H9 (cell line): ENCODE measurements at regions not wholly inside any gene's neighbourhood (a gene's known extent, or its start where the extent isn't known, plus 50 kb on each side); places are given as distances from the start of the nearest gene placed in this dataset.

Experiments used
- DNase-seq: peaks from one replicate; pipeline ENCODE4 v3.0.0-alpha.2; 2017
- H2AFZ ChIP-seq: one replicate; pipeline ENCODE4 v1.6.1; 2013; ENCODE audit warnings: mild to moderate bottlenecking, low read length, control low read depth, moderate library complexity
- H2AK5ac ChIP-seq: 2 replicates; pipeline ENCODE4 v1.6.1; 2013; ENCODE audit warnings: low read length, control low read depth, mixed read lengths; ENCODE audit not compliant: insufficient read length
- H2BK120ac ChIP-seq: one replicate; pipeline ENCODE4 v1.6.1; 2013; ENCODE audit warnings: low read depth, mild to moderate bottlenecking, low read length, control low read depth, inconsistent platforms; ENCODE audit not compliant: poor library complexity, severe bottlenecking
- H2BK12ac ChIP-seq: 2 replicates; pipeline ENCODE4 v1.6.1; 2013; ENCODE audit warnings: low read length, control low read depth, mixed read lengths, low read depth; ENCODE audit not compliant: insufficient read length
- H2BK15ac ChIP-seq: 2 replicates; pipeline ENCODE4 v1.6.1; 2013; ENCODE audit warnings: low read depth, low read length, control low read depth
- H2BK20ac ChIP-seq: one replicate; pipeline ENCODE4 v1.6.1; 2013; ENCODE audit warnings: low read depth, mild to moderate bottlenecking, low read length, control low read depth, inconsistent platforms; ENCODE audit not compliant: poor library complexity, severe bottlenecking
- H2BK5ac ChIP-seq: 2 replicates; pipeline ENCODE4 v1.6.1; 2013; ENCODE audit warnings: low read length, control low read depth, mixed read lengths; ENCODE audit not compliant: insufficient read length
- H3K14ac ChIP-seq: 2 replicates; pipeline ENCODE4 v1.6.1; 2013; ENCODE audit warnings: low read length, control low read depth; ENCODE audit not compliant: insufficient read depth
- H3K18ac ChIP-seq: 2 replicates; pipeline ENCODE4 v1.6.1; 2013; ENCODE audit warnings: low read depth, mild to moderate bottlenecking, mixed read lengths, low read length, control low read depth; ENCODE audit not compliant: insufficient read length
- H3K23ac ChIP-seq: 2 replicates; pipeline ENCODE4 v1.6.1; 2013; ENCODE audit warnings: low read length, control low read depth, mixed read lengths, low read depth; ENCODE audit not compliant: insufficient read length
- H3K23me2 ChIP-seq: 2 replicates; pipeline ENCODE4 v1.6.1; 2013; ENCODE audit warnings: low read depth, mild to moderate bottlenecking, mixed read lengths, low read length, control low read depth; ENCODE audit not compliant: insufficient read length, poor library complexity, severe bottlenecking
- H3K27ac ChIP-seq: 2 replicates; pipeline ENCODE4 v1.5.1; 2013; ENCODE audit warnings: low read length, control low read depth, mixed read lengths, low read depth; ENCODE audit not compliant: insufficient read length
- H3K27me3 ChIP-seq: 2 replicates; pipeline ENCODE4 v1.6.1; 2013; ENCODE audit warnings: low read length, control low read depth, inconsistent platforms; ENCODE audit not compliant: insufficient read depth
- H3K4ac ChIP-seq: 2 replicates; pipeline ENCODE4 v1.6.1; 2013; ENCODE audit warnings: low read depth, mild to moderate bottlenecking, control low read depth, inconsistent platforms, low read length, moderate library complexity
- H3K4me1 ChIP-seq: 2 replicates; pipeline ENCODE4 v1.6.1; 2013; ENCODE audit warnings: low read length, control low read depth, inconsistent platforms; ENCODE audit not compliant: insufficient read depth
- H3K4me2 ChIP-seq: 2 replicates; pipeline ENCODE4 v1.6.1; 2013; ENCODE audit warnings: low read length, control low read depth, mixed read lengths; ENCODE audit not compliant: insufficient read length, insufficient read depth
- H3K56ac ChIP-seq: 2 replicates; pipeline ENCODE4 v1.6.1; 2013; ENCODE audit warnings: low read depth, mild to moderate bottlenecking, mixed read lengths, low read length, control low read depth; ENCODE audit not compliant: insufficient read length
- H3K79me1 ChIP-seq: 2 replicates; pipeline ENCODE4 v1.6.1; 2013; ENCODE audit warnings: low read depth, mild to moderate bottlenecking, moderate library complexity, low read length, control low read depth, inconsistent platforms; ENCODE audit not compliant: insufficient read depth, poor library complexity, severe bottlenecking
- H3K79me2 ChIP-seq: 2 replicates; pipeline ENCODE4 v1.6.1; 2013; ENCODE audit warnings: low read length, control low read depth, inconsistent platforms; ENCODE audit not compliant: insufficient read depth
- H3K9ac ChIP-seq: 2 replicates; pipeline ENCODE4 v1.6.1; 2013; ENCODE audit warnings: low read length, control low read depth, mixed read lengths; ENCODE audit not compliant: insufficient read length; ENCODE audit errors: extremely low read depth
- H3K9me3 ChIP-seq: one replicate; pipeline ENCODE4 v1.6.1; 2013; ENCODE audit warnings: low read depth, low read length, inconsistent platforms; ENCODE audit not compliant: control insufficient read depth
- H3T11ph ChIP-seq: one replicate; pipeline ENCODE4 v1.6.1; 2013; ENCODE audit warnings: mild to moderate bottlenecking, low read length, control low read depth, inconsistent platforms
- H4K20me1 ChIP-seq: one replicate; pipeline ENCODE4 v1.6.1; 2013; ENCODE audit not compliant: control insufficient read depth, insufficient read length, insufficient read depth
- H4K5ac ChIP-seq: 2 replicates; pipeline ENCODE4 v1.6.1; 2013; ENCODE audit warnings: low read depth, mild to moderate bottlenecking, mixed read lengths, low read length, control low read depth; ENCODE audit not compliant: insufficient read length
- H4K8ac ChIP-seq: replicated peaks from 2 replicates; pipeline ENCODE4 v1.6.1; 2013; ENCODE audit warnings: low read length, control low read depth, mixed read lengths, low read depth; ENCODE audit not compliant: insufficient read length
- H4K91ac ChIP-seq: 2 replicates; pipeline ENCODE4 v1.6.1; 2013; ENCODE audit warnings: low read depth, mild to moderate bottlenecking, moderate library complexity, mixed read lengths, low read length, control low read depth; ENCODE audit not compliant: insufficient read length
- H3K27ac Mint-ChIP-seq, 3 experiments: 2 replicates in 2 of 3; 3 replicates in 1 of 3; pipeline ENCODE4 v1.8.0; 2020 to 2021; ENCODE audit warnings: mixed read lengths in 3 of 3, mild to moderate bottlenecking in 1 of 3, moderate library complexity in 1 of 3
- H3K27me3 Mint-ChIP-seq: 2 replicates; pipeline ENCODE4 v1.8.0; 2021; ENCODE audit warnings: low read depth, mild to moderate bottlenecking, moderate library complexity, mixed read lengths
- H3K36me3 Mint-ChIP-seq, 3 experiments: 2 replicates in 2 of 3; 3 replicates in 1 of 3; pipeline ENCODE4 v1.8.0; 2020 to 2021; ENCODE audit warnings: low read depth in 3 of 3, mixed read lengths in 3 of 3; ENCODE audit not compliant: insufficient read depth in 1 of 3
- H3K4me1 Mint-ChIP-seq, 2 experiments: 2 replicates each; pipeline ENCODE4 v1.8.0; 2020; ENCODE audit warnings: mixed read lengths in 2 of 2
- H3K4me3 Mint-ChIP-seq, 2 experiments: 2 replicates in 1 of 2; 3 replicates in 1 of 2; pipeline ENCODE4 v1.8.0; 2020 to 2021; ENCODE audit warnings: mild to moderate bottlenecking in 2 of 2, mixed read lengths in 2 of 2, moderate library complexity in 1 of 2
- H3K9me3 Mint-ChIP-seq, 2 experiments: 2 replicates in 1 of 2; 3 replicates in 1 of 2; pipeline ENCODE4 v1.8.0; 2020; ENCODE audit warnings: mild to moderate bottlenecking in 2 of 2, mixed read lengths in 2 of 2, moderate library complexity in 1 of 2
- WGBS: extraction: QIAGEN DNeasy Blood & Tissue Kit; methylation state at CpG from one replicate; pipeline ENCODE4 v1.1.7; 2013; ENCODE audit warnings: missing lambda C conversion rate, low lambda C conversion rate, mixed read lengths; ENCODE audit not compliant: insufficient read length; ENCODE audit errors: extremely low coverage; 5-methylcytosine and 5-hydroxymethylcytosine counted together
- TF ChIP-seq, protein P1 (sequence below): fragments of 200-600 bp; sonication (generic); conservative IDR thresholded peaks from 3 replicates; pipeline ENCODE4 v1.8.0; 2021; ENCODE audit warnings: antibody characterized with exemption, mild to moderate bottlenecking

DNA sequence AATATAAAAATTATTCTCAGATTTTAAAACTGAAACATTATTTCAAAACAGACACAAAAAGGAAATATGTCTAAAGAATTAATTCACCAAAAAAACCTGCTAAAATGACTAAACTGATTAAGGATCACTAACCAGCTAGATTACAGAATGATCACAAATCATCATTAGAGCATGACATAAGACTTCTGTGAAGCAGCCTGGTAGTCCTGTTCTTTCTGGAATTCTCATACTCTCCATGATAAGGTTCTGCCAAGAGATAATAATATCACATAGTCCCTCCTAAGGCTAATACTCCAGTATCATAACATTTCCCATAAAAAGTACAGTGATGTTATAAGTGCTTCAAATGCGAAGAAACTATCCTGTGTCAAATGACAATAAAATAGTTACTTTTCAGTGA lies 1814.9 kb downstream of the SLITRK5 start:
- TF ChIP-seq, protein P1, sequence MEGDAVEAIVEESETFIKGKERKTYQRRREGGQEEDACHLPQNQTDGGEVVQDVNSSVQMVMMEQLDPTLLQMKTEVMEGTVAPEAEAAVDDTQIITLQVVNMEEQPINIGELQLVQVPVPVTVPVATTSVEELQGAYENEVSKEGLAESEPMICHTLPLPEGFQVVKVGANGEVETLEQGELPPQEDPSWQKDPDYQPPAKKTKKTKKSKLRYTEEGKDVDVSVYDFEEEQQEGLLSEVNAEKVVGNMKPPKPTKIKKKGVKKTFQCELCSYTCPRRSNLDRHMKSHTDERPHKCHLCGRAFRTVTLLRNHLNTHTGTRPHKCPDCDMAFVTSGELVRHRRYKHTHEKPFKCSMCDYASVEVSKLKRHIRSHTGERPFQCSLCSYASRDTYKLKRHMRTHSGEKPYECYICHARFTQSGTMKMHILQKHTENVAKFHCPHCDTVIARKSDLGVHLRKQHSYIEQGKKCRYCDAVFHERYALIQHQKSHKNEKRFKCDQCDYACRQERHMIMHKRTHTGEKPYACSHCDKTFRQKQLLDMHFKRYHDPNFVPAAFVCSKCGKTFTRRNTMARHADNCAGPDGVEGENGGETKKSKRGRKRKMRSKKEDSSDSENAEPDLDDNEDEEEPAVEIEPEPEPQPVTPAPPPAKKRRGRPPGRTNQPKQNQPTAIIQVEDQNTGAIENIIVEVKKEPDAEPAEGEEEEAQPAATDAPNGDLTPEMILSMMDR: no peak
- H3K27ac Mint-ChIP-seq: no peak overlapping the region
- Histone ChIP-seq H3T11ph (no peak overlapping the region), H3K9ac (no peak overlapping the region), H4K5ac (no peak overlapping the region), H4K20me1 (no peaks in the 10 kb centered on the region), H3K56ac (no peak overlapping the region), H4K91ac (no peak overlapping the region), H2AFZ (no peak overlapping the region), H3K27ac (no peak overlapping the region), H3K23ac (no peak overlapping the region), H3K79me1 (no peaks in the 10 kb centered on the region), H2BK12ac (no peak overlapping the region), H3K9me3 (no peaks in the 10 kb centered on the region), H2BK5ac (no peak overlapping the region), H2AK5ac (no peak overlapping the region), H3K27me3 (no peaks in the 10 kb centered on the region), H2BK15ac (no peak overlapping the region), H2BK20ac (no peak overlapping the region), H3K79me2 (no peaks in the 10 kb centered on the region), H3K4me1 (no peaks in the 10 kb centered on the region; the same call in 1 of the 2 replicates), H3K4ac (no peak overlapping the region), H3K18ac (no peak overlapping the region), H3K14ac (no peak overlapping the region), H2BK120ac (no peak overlapping the region), H3K23me2 (no peaks in the 10 kb centered on the region), H4K8ac (no peak overlapping the region), H3K4me2 (no peak overlapping the region)
- no peaks in the 10 kb centered on the region for H3K4me1 Mint-ChIP-seq
- no peak overlapping the region for H3K4me3 Mint-ChIP-seq
- no peaks in the 10 kb centered on the region; a peak in 1 of 5 replicates for H3K9me3 Mint-ChIP-seq
- no peak for DNase-seq
- H3K36me3 Mint-ChIP-seq: peaks cover 0 to under 1% (median under 1%) of the 10 kb centered on the region in 3 experiments; a peak in 3 of 7 replicates
- H3K27me3 Mint-ChIP-seq: no peaks in the 10 kb centered on the region
- WGBS: no CpG with 5 or more reads among the region's 1 CpG
